GM21717 (cell line): ENCODE measurements at regions not wholly inside any gene's neighbourhood (a gene's known extent, or its start where the extent isn't known, plus 50 kb on each side); places are given as distances from the start of the nearest gene placed in this dataset.

Experiments
- ATAC-seq: cut with Tn5 transposase; IDR thresholded peaks from one replicate; pipeline ENCODE4 v1.9.1; 2021; ENCODE audit warnings: mild to moderate bottlenecking, moderate library complexity; ENCODE audit not compliant: unreplicated experiment

DNA sequence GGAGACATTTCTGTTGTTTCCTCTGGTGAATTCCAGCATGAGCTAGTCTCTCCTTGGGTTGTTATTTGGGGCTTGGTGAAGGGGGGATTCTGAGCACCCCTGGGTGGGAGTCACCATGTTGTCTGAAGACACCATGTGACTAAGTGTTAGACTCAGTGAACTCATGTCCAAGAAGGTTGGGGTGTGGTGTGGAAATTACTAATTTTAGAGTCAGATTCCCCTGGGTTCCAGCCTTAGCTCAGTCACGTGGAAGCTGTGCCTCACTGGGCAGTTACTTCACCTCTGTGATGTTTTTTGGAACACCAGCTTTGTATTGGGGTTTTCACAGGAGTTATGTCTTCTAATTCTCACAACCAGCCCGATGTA is 171.5 kb downstream of the RPLP1 start:
- no peak for ATAC-seq

DNA sequence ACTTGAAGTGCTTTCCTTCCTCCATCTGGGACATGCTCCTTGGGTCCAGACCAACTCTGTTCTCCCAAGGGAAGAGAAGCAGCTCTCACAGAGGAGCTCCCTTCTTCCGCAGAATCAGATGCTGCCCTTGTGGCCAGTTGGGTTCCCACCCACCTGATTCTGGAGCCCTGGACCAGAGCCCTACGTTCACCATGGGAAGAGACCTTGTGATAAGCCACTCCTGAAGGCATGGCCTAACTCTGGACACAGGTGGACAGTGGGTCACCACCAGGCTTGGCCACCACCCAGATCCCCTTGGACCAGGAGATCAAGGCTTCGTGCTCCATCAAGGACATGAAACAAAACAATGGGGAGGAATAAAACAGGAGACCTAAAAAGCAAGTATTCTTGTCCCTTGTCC is 172.2 kb downstream of the RPLP1 start:
- no peak for ATAC-seq

DNA sequence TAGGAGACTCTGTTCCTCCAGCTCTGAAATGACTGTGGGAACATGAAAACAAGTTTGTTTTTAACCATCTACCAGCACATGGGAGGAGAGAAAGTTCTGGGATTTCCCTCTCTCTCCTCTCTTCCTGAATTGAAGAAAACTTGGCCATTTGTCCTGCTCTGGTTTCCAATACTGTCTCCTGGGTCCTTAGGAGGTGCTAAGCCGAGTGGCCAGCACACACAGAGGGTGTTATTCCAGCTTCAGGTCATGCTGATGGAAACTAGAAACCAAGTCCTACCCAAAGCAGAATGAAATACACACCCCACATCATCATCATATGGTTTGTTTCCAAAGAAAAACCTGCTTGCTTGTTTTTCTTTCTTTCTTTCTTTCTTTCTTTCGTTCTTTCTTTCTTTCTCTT is 172.7 kb downstream of the RPLP1 start:
- ATAC-seq = no peak

DNA sequence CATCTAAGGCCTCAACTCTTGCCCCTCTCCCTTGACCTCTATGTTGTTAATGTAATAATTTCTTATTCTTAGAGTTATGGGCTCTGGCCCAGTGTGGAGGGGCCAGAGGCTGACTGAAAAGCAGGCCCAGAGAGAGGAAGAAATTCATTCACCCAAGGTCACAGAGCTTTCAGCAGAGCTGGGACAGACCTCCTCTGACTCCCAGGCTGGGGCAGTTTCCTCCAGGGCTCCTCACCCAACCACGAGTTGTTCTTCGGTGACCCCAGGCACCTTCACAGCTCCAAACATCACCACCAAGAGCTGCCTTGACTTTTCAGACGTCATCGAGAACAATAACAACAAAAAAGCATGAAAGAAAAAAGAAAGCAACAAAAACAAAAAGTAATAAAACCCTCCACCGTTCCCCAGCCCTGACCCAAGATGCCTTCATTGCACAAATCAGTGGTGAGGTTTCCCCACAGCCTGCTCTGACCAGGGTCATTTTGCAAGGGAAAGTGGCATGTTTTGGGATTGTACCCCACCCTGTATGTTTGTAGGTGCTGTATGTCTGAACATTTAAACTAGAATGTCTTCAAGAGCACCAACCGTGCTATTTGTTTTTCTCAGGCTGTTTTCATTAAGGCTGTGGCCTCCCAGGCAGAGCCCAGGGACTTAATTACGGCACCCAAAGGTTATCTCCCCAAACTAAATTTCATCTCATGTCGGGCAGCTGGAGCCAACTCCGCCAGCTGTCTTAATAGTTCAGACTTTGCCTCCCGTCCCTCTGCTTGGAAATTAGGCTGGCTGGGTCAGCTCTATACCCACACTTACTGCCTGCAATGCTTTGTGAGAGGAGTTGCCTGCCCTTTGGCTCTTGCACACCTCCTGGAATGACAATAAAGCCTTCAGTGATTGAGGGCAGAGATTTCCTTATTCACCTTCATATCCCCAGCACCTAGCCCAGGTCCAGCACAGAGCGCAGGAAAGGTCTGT is 173.8 kb downstream of the RPLP1 start:
- ATAC-seq = no peak

DNA sequence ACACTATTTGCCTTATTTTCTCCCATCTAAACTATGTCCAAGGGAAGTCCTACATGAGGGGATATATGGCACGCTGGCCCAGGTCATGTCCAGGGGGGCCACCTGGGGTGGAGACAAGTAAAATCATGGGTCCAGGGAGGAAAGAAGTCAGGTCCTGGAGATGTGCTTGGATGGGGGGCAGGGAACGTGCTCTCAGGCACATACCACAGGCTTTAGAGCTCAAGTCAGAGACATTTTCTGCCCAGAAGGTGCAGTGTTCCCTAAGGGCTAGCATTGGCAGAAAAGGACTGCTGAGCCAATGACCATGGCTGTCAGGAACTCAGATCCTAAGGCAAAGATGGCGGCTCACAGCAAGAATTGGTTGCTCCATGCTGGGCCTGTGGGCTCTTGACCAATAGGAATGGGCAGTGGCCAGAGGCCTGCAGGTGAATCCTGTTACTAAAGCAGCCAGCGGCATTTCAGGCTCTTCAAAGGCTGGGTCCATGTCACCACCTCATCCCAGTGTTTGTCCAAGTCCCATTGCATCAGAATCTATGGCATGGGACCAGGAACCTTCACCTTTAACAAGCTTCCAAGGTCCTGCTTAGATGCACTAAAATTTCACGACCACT is 175.0 kb downstream of the RPLP1 start:
- ATAC-seq = no peak

DNA sequence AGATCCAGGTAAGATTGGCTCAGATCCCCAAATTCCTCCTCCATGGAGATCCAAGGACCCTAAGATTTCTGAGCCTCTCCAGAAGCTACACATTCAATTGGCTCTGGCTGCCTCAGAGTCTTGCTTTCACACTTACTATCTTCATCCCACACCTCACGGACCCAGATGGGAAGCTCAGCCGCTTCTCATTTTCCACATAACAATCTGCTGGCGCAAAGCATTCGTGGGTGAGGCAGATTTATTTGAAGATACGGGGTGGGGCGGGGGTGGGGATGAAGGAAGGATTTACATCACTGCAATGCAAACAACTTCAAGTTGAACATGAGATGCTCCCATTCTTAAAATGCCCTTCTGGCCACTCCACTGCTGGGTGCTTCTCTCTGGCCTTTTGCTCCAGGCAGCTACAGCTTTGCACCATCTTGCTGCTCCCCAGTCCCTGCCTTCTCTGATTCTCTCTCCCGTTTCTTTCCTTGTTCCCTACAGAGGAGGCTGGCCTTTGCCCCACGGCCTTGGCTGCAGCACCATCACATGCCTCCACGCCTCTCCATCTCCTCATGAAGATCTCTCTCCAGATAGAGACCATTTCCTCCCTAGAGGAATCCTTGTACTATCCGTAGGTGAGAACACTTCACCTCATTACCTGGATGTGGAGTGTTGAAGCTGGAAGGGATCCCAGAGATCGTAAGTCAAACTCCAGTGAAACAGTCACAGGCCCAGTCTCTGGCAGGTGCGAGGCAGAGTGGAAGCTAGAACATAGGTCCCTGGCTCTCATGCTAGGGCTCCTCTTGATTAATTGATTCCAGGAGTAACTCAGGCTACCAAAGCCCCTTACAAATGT is 175.9 kb downstream of the RPLP1 start:
- ATAC-seq = no peak

DNA sequence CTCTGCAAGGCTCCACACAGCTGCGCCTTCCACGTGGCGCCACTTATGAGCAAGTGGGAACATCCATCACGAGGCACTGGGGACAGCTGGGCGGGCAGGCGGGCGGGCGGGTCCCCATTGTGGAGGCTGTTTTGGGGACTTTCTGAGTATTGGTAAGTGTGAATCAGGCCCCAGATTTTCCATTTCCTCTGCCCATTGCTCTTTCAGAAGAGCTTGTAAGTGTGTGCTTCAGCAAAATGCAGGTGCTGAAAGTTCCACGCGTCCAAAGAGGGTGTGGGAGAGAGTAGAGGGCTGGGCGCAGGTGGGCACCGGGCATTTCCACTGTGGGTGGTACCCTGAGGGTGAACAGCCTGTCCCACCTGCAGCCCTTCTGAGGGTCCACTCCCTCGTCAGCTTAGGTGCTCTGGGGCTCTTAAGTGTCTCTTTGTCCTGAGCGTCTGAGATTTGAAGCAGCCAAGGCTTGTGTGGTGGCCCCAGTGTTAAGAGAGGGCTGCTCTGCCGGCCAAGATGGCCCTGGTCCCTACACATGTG is 177.1 kb downstream of the RPLP1 start:
- no peak for ATAC-seq

DNA sequence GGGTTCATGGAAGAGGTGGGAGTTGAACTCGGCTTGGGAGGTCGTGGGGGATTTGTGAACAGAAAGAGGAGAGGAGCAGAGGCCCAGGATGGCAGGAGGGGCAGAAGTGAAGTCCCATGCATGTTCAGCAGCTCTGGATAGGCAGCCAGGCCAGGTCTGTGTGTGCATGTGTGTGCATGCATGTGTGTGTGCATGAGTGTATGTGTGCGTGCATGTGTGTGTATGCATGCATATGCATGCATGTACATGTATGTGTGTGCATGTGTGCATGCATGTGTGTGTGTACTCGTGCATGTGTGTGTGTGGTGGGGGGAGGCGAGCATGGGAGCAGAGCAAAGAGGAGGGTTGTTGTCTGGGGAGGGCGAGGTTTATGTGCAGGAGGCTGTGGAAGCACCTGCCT is 178.4 kb downstream of the RPLP1 start:
- no peak for ATAC-seq

DNA sequence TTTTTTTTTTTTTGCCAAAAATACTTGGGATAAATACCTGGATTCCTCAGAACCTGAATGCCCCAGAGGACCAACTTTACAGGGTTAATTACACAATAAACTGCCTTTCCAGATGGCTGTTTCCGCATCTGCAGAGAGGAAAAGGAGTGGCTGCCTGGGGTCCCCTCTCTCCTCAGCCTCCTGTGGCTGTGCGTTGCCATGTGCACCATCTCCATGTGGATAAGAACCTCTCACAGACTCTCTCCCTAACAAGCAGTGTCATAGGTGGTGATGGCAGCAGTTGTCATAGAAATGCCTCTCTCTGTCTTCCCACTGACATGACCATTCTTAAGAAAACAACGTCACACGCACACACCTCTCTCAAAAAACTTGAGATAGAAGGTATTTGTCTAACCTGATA is 179.4 kb downstream of the RPLP1 start:
- ATAC-seq = no peak

DNA sequence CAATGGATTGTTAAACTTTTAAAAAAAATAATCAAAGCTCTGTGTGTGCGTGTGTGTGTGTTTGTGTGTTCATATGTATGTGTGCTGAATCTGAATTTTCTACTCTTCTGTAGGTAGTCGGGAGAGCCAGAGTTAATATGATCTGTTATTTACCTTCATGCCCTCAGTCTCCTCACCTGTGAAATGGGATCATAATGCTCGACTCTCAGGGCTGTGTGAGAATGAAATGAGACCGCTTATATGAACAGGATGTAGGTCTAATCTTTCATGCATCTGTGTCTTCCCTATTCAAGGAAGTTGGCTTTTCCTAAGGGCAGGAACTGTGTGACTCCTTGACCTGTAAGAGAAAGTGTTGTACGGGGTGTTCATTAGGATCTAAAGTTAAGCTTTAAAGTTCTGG is 182.2 kb downstream of the RPLP1 start:
- no peak for ATAC-seq

DNA sequence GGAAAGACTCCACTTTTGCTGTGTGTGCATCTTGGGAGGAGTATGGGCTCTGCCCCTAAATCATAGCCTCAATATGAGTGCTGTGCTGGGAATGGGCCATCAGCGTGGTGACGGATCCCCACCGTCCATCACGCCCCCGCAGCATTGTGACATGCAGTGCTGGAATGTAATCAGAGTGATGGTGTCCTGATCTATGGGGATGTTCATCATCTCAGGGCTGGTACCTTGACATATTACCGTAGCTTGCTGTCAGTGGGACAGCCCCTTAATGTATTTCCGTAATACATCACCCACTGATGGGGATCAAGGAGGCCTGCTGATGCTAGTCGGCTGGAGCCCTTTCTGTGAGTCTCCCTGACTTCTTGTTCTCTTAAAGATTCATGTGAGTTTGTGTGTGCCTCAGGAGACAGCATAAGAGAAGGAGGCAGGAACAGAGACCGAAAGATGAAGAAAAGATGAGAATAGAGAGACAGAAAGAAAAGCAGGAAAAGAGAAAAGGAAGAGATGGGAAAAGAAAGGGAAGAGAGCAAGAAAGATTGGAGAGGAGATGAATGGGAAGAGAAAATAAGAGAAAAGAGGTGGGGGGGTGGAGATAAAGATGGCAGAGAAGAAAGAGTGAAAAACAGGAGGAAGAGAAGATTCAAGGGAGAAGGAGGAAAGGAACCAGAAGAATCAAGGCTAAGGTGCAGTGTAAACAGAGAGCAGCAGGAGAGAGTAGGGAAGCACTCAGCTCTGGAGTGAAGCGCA is 183.7 kb downstream of the RPLP1 start:
- ATAC-seq = no peak

DNA sequence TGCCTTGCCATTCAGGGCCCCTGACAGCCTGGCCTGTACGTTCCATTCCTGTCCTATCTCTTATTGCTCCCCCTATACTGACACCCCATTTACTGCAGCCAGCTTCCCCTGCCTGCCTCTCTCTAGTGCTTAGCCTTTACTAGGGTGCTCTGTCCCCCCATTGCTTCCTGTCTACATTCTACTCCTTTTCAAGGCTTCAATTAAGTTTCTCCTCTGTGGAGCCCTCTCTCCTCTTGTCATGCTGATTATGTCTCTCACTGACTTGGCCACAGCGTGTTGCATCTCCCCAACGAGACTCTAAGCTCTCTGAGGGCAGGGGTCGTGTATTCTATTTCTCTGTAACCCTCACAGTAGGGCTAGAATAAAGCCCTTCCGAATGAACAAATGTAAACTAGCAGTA is 185.2 kb downstream of the RPLP1 start:
- no peak for ATAC-seq

DNA sequence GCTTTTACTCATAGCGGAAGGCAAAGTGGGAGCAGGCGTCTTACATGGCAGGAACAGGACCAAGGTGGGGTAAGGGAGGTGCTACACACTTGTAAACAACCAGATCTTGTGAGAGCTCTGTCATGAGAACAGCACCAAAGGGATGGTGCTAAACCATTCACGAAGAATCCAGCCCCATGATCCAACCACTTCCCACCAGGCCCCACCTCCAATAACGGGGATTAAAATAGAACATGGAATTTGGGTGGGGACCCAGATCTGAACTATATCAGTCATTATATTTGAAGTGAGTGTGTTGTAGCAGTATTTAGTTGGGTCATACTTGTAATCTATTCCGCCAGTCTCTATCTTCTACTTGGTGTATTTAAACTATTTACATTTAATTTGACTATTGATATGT is 190.9 kb downstream of the RPLP1 start:
- ATAC-seq = no peak

DNA sequence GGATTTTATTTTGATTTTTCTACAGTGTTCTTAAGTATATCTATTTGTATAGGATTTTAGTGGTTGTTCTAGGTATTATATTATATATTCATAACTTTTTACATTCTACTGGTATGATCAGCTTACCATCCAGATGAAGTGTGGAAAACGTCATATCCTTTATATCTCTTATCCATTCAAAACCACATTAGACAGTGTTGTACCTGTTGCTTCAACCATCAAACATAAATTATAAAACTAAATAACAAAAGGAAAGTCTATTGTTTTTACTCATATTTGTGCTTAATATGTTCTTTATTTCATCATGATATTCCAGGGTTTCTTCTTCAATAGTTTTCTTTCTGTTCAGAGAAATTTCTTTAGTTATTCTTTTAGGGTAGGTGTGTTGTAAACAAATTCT is 191.4 kb downstream of the RPLP1 start:
- no peak for ATAC-seq

DNA sequence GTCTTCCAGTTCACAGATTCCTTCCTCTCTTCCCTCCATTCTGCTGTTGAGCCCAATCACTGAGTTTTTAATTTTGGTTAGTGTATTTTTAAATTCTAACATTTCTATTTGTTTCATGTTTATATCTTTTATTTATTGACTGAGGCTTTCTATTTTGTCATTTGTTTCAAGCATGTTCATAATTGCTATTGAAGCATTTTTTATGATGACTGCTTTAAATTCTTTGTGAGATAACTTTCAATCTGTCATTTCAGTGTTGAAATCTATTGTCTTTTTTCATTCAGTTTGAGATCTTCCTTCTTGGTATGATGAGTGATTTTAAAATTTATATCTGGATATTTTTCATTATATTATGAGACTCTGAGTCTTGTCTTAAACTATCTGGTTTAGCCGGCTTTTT is 192.3 kb downstream of the RPLP1 start:
- no peak for ATAC-seq

DNA sequence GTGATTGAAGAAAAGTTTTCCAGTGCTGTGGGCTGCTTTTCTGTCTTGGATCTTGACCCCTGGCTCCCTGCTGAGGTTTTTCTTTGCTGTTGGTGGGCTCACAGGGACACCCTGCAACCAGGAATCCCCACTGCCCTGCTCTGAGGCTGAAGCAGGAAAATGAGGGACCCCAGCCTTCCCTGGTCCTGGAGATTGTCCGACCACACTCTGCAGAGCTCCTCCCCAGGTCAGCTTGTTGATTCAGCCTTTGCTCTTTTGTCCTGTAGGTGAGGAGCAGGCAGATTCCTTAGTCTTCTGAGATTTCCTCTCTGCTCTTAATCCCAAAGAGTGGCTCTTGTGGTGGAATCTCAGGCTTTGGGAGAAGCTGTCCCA is 194.5 kb downstream of the RPLP1 start:
- ATAC-seq = no peak

DNA sequence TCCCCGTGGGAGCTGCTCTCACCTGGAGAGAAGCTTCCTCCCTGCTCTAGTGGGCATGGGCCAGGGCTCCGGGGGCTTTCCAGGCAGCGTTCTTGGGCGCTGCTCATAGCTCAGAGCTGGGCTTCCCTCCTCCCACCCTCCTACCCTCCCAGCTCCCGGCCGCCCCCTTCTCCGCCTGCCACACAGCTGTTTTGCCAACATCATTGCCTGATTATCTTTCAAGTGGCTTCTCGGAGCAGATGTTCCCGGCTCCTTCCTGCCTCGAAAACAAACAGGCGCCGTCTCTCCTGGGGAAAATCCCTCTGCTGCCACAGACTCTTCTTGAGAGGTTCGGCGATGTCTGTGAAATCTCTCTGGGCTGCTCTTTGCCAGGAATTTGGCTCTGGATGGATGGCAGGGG is 195.6 kb downstream of the RPLP1 start:
- ATAC-seq = no peak

DNA sequence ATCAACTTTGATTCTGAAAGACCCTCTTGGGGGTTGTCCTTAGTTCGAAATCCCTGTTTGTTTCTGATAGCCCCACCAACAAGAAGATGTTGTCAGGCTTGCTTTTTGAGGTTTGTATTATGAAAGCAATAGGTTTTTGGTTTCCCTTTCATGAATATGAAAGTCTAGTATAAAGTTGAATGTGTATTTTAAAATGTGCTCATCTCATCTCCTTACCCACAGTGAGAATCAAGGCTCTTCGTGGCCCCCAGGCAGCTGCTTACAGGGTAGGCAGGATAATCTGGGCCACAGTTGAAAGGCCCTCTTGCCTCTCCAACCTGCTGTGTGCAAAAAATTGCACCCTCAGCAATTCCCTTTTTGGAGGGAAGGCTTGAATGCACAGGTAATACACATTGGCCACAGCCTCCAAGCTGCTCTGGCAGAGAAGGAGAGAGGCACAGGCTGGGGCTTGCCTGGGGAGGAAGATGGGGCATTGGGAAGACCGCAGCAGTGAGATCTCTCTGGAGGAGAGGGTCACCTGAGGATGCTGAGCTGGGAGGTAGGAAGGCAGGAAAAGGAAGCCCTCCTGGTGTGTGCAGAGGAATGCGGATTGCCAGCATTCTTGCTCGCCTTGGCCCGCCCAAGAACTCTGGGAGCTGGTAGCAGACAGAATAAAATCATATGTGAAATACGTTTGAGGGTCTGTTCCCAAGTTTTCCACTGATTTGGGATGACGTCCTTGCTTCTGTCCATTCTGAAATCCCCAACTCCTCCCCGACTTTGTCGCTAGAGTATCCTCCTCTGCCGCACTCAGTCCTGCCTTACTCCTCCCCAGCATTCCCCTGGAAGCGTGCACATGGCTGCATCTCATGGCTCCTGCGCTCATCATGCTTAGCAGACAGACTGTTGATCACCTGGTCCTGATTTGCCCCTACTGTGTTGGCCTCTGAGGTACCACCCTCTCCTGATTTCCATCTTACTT is 196.4 kb downstream of the RPLP1 start:
- no peak for ATAC-seq

DNA sequence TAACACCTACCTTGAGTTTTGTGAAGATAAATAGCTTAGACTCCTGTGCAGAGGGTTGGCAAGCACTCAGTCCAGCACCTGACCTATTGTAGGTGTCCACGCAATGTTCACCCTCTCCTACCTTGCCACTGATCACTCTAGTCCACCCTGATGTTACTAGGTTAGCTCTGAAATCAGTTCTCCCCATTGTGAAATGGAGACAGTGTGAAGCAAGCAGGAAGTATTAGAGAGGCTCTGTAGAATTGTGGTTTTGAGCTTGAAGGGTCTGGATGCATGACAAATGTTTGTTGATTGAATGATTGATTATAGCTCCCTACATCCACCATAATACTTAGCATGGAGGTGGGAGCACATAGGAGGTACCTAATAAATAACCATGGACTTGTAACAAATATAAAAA is 199.7 kb downstream of the RPLP1 start:
- no peak for ATAC-seq
